Ovary (tissue), 3 donors: ENCODE measurements at regions not wholly inside any gene's neighbourhood (a gene's known extent, or its start where the extent isn't known, plus 50 kb on each side); places are given as distances from the start of the nearest gene placed in this dataset.

Experiments
- CTCF ChIP-seq, 3 donors: fragments of 450-650 bp in 2 of 3; fragments of 200-600 bp in 1 of 3; IDR thresholded peaks; one replicate each; pipeline versions ENCODE4 v1.5.1 to v1.8.0; 2016 to 2022; ENCODE audit warnings: antibody characterized with exemption in 3 of 3, mild to moderate bottlenecking in 1 of 3
- EP300 ChIP-seq: sonication (generic); formaldehyde crosslinking; IDR thresholded peaks from one replicate; pipeline ENCODE4 v1.6.1; 2017; ENCODE audit warnings: antibody characterized with exemption
- POLR2A ChIP-seq: fragments of 450-650 bp; IDR thresholded peaks from one replicate; pipeline ENCODE4 v1.6.1; 2017; ENCODE audit warnings: antibody characterized with exemption, mild to moderate bottlenecking, moderate library complexity
- donor health status: DM: no; HTN: no; CAD: no.

GRCh38 chr5:82387001-82387818 is 109.1 kb upstream of the RPS23 start:
- TF ChIP-seq POLR2A: no peak
- TF ChIP-seq EP300: no peak
- no peak for TF ChIP-seq CTCF (IDR thresholded peaks at IDR 0.05)
